Panc1 (cell line): ENCODE measurements at regions not wholly inside any gene's neighbourhood (a gene's known extent, or its start where the extent isn't known, plus 50 kb on each side); places are given as distances from the start of the nearest gene placed in this dataset.

Experiments
- CTCF ChIP-seq: fragments of 450-650 bp; IDR thresholded peaks from 2 replicates; pipeline ENCODE4 v1.5.1; 2017; ENCODE audit warnings: mild to moderate bottlenecking
- SIN3A ChIP-seq: IDR thresholded peaks from 2 replicates; pipeline ENCODE4 v1.6.1; 2012; ENCODE audit warnings: low read depth, mild to moderate bottlenecking, low read length, moderate library complexity, borderline replicate concordance; ENCODE audit not compliant: insufficient read depth
- TF ChIP-seq, protein P1 (sequence below), 2 experiments: IDR thresholded peaks; 2 replicates each; pipeline ENCODE4 v1.6.1; 2011 to 2012; ENCODE audit warnings: low read depth in 2 of 2, control low read depth in 1 of 2, low read length in 1 of 2, mild to moderate bottlenecking in 1 of 2, moderate library complexity in 1 of 2; ENCODE audit not compliant: insufficient read depth in 1 of 2

- no peak for TF ChIP-seq CTCF
- no peak for TF ChIP-seq SIN3A
- TF ChIP-seq, protein P1, sequence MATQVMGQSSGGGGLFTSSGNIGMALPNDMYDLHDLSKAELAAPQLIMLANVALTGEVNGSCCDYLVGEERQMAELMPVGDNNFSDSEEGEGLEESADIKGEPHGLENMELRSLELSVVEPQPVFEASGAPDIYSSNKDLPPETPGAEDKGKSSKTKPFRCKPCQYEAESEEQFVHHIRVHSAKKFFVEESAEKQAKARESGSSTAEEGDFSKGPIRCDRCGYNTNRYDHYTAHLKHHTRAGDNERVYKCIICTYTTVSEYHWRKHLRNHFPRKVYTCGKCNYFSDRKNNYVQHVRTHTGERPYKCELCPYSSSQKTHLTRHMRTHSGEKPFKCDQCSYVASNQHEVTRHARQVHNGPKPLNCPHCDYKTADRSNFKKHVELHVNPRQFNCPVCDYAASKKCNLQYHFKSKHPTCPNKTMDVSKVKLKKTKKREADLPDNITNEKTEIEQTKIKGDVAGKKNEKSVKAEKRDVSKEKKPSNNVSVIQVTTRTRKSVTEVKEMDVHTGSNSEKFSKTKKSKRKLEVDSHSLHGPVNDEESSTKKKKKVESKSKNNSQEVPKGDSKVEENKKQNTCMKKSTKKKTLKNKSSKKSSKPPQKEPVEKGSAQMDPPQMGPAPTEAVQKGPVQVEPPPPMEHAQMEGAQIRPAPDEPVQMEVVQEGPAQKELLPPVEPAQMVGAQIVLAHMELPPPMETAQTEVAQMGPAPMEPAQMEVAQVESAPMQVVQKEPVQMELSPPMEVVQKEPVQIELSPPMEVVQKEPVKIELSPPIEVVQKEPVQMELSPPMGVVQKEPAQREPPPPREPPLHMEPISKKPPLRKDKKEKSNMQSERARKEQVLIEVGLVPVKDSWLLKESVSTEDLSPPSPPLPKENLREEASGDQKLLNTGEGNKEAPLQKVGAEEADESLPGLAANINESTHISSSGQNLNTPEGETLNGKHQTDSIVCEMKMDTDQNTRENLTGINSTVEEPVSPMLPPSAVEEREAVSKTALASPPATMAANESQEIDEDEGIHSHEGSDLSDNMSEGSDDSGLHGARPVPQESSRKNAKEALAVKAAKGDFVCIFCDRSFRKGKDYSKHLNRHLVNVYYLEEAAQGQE (IDR thresholded peaks at IDR 0.05; ENCODE audit: insufficient read depth in 1 of 2, low read depth in 2 of 2, low read length in 1 of 2): no peak
Observed at GRCh38 chr6:140205795-140206593, 831.5 kb upstream of the CITED2 start.
